Esophagus squamous epithelium (tissue), 5 donors: ENCODE measurements at regions not wholly inside any gene's neighbourhood (a gene's known extent, or its start where the extent isn't known, plus 50 kb on each side); places are given as distances from the start of the nearest gene placed in this dataset.
A peak's percentile ranks its signal among the peaks of the same experiment; 100 is the strongest.

ENCODE experiments used
- DNase-seq: peaks from one replicate; lab custom pipeline; 2025; lab: John Stamatoyannopoulos, UW
- H3K27ac ChIP-seq, 4 donors: fragments of 200-600 bp; sonication (generic); one replicate each; pipeline ENCODE4 v1.5.1; 2016 to 2019; ENCODE audit warnings: mild to moderate bottlenecking in 1 of 4
- H3K27me3 ChIP-seq, 4 donors: fragments of 200-600 bp; sonication (generic); 1 replicate in 3 of 4; 2 replicates in 1 of 4; pipeline versions ENCODE4 v1.5.1 to v1.6.0; 2017 to 2021; ENCODE audit warnings: antibody characterized with exemption in 1 of 4
- H3K36me3 ChIP-seq, 3 donors: fragments of 200-600 bp; sonication (generic); one replicate each; pipeline ENCODE4 v1.5.1; 2016 to 2019
- H3K4me1 ChIP-seq, 3 donors: fragments of 200-600 bp; sonication (generic); one replicate each; pipeline ENCODE4 v1.5.1; 2017 to 2019
- H3K4me3 ChIP-seq, 4 donors: fragments of 200-600 bp; sonication (generic); 1 replicate in 3 of 4; 2 replicates in 1 of 4; pipeline ENCODE4 v1.5.1; 2016 to 2019; ENCODE audit warnings: mild to moderate bottlenecking in 2 of 4, moderate library complexity in 1 of 4
- H3K9me3 ChIP-seq, 3 donors: fragments of 200-600 bp; sonication (generic); one replicate each; pipeline ENCODE4 v1.5.1; 2016 to 2019
- POLR2A ChIP-seq, 4 donors: fragments of 450-650 bp; IDR thresholded peaks; one replicate each; pipeline ENCODE4 v1.6.1; 2017; ENCODE audit warnings: antibody characterized with exemption in 4 of 4, mild to moderate bottlenecking in 4 of 4, moderate library complexity in 3 of 4
- WGBS, 2 donors: methylation state at CpG; one replicate each; pipeline ENCODE4 v1.1.5; 2018; 5-methylcytosine and 5-hydroxymethylcytosine counted together
- intact Hi-C: fragments of 100-400 bp; cut with DNase I; formaldehyde crosslinking; loops from one replicate; pipeline ENCODE4 v1.15.0; 2022
- TF ChIP-seq, protein P1 (sequence below), 6 experiments: fragments of 450-650 bp in 4 of 6; fragments of 200-600 bp in 2 of 6; sonication (generic) in 2 of 6; IDR thresholded peaks; one replicate each; pipeline ENCODE4 v1.5.1; 2016 to 2019; ENCODE audit warnings: antibody characterized with exemption in 6 of 6, mild to moderate bottlenecking in 4 of 6, moderate library complexity in 4 of 6
- donor health status: DM: yes; HTN: yes; CAD: no.

DNA sequence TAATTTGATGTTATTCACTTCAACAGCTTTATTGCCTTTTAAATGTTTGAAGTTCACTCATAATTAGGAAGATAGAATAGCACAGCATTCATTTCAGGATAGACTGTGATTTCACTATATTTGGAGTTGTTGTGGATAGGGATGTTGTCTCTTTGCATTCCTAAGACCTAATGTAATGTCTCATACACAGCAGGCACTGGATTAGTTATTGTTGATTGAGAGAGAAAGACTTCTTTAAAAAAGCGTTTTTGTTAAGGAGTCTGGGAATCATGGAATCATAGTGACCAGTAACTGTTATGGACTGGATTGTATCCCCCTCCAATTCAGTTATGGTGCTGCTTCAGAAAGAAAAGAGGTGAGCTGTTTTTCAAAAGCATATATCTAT lies 122.0 kb downstream of the USP22 start:
- TF ChIP-seq, protein P1, sequence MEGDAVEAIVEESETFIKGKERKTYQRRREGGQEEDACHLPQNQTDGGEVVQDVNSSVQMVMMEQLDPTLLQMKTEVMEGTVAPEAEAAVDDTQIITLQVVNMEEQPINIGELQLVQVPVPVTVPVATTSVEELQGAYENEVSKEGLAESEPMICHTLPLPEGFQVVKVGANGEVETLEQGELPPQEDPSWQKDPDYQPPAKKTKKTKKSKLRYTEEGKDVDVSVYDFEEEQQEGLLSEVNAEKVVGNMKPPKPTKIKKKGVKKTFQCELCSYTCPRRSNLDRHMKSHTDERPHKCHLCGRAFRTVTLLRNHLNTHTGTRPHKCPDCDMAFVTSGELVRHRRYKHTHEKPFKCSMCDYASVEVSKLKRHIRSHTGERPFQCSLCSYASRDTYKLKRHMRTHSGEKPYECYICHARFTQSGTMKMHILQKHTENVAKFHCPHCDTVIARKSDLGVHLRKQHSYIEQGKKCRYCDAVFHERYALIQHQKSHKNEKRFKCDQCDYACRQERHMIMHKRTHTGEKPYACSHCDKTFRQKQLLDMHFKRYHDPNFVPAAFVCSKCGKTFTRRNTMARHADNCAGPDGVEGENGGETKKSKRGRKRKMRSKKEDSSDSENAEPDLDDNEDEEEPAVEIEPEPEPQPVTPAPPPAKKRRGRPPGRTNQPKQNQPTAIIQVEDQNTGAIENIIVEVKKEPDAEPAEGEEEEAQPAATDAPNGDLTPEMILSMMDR (IDR thresholded peaks at IDR 0.05) = no peak
- TF ChIP-seq POLR2A (IDR thresholded peaks at IDR 0.05) = no peak
- WGBS, 2 donors = 42 to 67% methylated on average over 1 of the region's 1 CpG

DNA sequence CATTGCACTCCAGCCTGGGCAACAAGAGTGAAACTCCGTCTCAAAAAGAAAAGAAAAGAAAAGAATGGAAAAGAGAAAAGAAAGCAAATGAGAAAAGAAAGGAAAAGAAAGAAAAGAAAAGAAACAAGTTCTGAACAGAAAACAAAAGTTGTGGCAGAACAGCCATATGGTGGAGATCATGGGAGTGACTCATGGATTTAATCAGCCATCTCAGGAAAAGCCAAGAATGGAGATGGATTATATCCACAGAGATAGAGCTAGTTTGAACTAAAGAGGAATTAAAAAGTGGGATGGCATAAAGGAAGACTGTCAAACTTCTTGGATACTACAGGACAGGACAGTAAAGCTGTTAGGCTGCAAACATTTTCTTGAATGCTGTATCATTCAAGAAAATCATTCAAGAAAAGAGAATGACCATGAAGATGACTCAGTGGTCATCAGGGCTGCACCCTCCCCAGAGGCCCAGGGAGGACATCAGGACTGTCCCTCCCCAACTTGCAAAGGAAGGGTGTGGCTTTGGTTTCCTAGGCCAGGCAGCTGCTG lies 120.6 kb downstream of the USP22 start:
- no peaks in the 10 kb centered on the region for H3K36me3 ChIP-seq
- no peak for DNase-seq
- peak overlapping the region in 2 of 4 donors; percentile 7 to 59 for H3K27ac ChIP-seq
- H3K9me3 ChIP-seq = no peaks in the 10 kb centered on the region
- H3K27me3 ChIP-seq = peaks cover 0 to 4% (median 0%) of the 10 kb centered on the region in 4 donors
- H3K4me1 ChIP-seq = no peaks in the 10 kb centered on the region
- intact Hi-C loops = no loop called here
- 14 to 45% methylated on average over 1 of the region's 1 CpG for WGBS, 2 donors
- TF ChIP-seq POLR2A (IDR thresholded peaks at IDR 0.05) = no peak
- TF ChIP-seq, protein P1 (IDR thresholded peaks at IDR 0.05) = no peak
- H3K4me3 ChIP-seq = no peak overlapping the region

More for the DNA sequence above, 122.0 kb downstream of the USP22 start:
- DNase-seq = no peak
- H3K4me1 ChIP-seq = peaks cover 0 to 10% (median 0%) of the 10 kb centered on the region in 3 donors
- H3K4me3 ChIP-seq = no peak overlapping the region
- no peaks in the 10 kb centered on the region for H3K36me3 ChIP-seq
- H3K27me3 ChIP-seq = peaks cover 0 to 4% (median 0%) of the 10 kb centered on the region in 4 donors
- intact Hi-C loops = no loop called here
- H3K27ac ChIP-seq = peak overlapping the region in 1 of 4 donors; percentile 22
- H3K9me3 ChIP-seq = no peaks in the 10 kb centered on the region

DNA sequence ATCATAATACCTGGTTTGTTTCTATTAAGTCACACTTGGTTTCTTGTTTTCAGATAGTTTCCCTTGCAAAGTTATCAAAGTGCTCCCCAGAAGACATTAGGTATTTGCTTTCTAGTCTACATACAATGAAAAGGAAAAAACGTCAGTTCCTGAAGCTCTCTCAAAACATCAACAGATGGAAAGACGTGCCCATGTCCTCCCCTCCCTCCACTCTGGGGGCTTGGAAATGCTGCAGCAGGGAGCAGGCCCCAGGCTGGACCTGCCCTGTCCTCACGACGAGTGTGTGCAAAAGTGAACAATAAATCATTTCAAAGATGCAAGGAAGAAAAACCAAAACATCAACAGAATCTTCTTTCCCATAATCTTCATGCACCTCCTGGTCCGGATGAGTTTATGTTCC lies 118.5 kb downstream of the USP22 start:
- Histone ChIP-seq H3K4me3 (no peak overlapping the region), H3K27me3 (peaks cover 0 to 4% (median 0%) of the 10 kb centered on the region in 4 donors), H3K36me3 (no peaks in the 10 kb centered on the region), H3K27ac (no peak overlapping the region), H3K4me1 (no peaks in the 10 kb centered on the region), H3K9me3 (no peaks in the 10 kb centered on the region)
- 62 to 74% methylated on average over 5 of the region's 5 CpGs for WGBS, 2 donors
- intact Hi-C loops = no loop called here
- no peak for TF ChIP-seq POLR2A (IDR thresholded peaks at IDR 0.05)
- TF ChIP-seq, protein P1 (IDR thresholded peaks at IDR 0.05) = no peak
- no peak for DNase-seq

DNA sequence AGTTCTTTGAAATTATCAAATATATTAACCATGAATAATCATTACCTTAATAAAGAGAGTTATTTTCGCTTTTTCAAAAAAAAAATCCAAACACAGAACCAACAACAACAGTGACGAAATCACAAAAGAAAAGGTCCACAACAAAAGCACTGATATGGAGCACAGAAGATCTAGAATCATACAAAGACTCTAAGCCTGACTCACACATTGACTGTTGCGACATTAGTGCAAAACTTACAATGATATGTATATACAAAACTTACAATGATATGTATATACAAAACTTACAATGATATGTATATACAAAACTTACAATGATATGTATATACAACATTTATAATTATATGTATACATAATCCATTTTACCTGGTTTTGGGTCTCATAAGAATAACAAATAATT lies 117.7 kb downstream of the USP22 start:
- no peak overlapping the region for H3K27ac ChIP-seq
- no peaks in the 10 kb centered on the region for H3K36me3 ChIP-seq
- intact Hi-C loops = no loop called here
- no peak overlapping the region for H3K4me3 ChIP-seq
- TF ChIP-seq, protein P1 (IDR thresholded peaks at IDR 0.05) = no peak
- no peak for TF ChIP-seq POLR2A (IDR thresholded peaks at IDR 0.05)
- H3K27me3 ChIP-seq = no peaks in the 10 kb centered on the region
- H3K9me3 ChIP-seq = no peaks in the 10 kb centered on the region
- 78 to 80% methylated on average over 3 of the region's 3 CpGs for WGBS, 2 donors
- DNase-seq = no peak
- no peaks in the 10 kb centered on the region for H3K4me1 ChIP-seq

DNA sequence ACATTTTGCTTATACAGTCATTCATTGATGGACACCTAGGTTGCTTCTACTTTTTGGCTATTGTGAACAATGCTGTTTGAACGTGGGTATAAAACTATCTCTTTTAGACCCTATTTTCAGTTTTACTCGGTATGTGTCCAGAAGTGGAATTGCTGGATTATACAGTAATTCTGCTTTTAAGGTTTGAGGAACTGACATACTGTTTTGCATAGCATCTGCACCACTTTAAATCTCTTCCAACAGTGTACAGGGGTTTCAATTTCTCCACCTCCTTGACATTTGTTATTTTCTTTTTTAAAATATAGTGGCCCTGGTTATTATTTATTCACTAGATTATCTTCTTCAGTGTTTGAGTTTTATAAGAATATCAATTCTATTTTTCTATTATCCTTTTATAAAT lies 116.9 kb downstream of the USP22 start:
- Histone ChIP-seq H3K36me3 (no peaks in the 10 kb centered on the region), H3K27me3 (no peaks in the 10 kb centered on the region), H3K4me3 (no peak overlapping the region), H3K4me1 (no peaks in the 10 kb centered on the region), H3K27ac (no peak overlapping the region), H3K9me3 (no peaks in the 10 kb centered on the region)
- intact Hi-C loops = no loop called here
- TF ChIP-seq, protein P1 (IDR thresholded peaks at IDR 0.05) = no peak
- no peak for TF ChIP-seq POLR2A (IDR thresholded peaks at IDR 0.05)
- 46 to 51% methylated on average over 2 of the region's 2 CpGs for WGBS, 2 donors
- DNase-seq = no peak
